ENCODE measurements at regions not wholly inside any gene's neighbourhood (a gene's known extent, or its start where the extent isn't known, plus 50 kb on each side); places are given as distances from the start of the nearest gene placed in this dataset.
"Not testable (repeated sequence)": the region's sequence is repeated elsewhere in the genome, so short reads cannot be mapped to it uniquely, and the experiment has no call there.

DNA sequence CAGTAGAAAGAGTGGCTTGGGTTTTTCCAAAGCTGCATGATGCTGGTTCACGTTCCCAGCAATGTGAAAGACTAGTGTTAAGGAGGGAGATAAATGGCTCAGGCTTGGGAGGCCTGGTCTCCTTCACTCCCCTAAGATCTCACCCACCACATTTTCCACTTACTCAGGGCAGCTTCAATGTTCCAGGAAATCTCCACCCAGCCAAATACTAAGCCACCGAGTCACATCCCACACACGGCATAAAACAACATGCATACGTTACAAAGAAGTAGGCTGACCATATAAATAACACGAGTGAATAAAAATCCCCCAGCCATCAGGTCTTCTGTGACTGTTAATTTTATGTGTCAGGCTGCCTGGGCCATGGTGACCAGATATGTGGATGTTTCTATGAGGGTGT is 303.5 kb downstream of the SFMBT2 start:
- TF ChIP-seq, protein P1, sequence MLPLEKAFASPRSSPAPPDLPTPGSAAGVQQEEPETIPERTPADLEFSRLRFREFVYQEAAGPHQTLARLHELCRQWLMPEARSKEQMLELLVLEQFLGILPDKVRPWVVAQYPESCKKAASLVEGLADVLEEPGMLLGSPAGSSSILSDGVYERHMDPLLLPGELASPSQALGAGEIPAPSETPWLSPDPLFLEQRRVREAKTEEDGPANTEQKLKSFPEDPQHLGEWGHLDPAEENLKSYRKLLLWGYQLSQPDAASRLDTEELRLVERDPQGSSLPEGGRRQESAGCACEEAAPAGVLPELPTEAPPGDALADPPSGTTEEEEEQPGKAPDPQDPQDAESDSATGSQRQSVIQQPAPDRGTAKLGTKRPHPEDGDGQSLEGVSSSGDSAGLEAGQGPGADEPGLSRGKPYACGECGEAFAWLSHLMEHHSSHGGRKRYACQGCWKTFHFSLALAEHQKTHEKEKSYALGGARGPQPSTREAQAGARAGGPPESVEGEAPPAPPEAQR (CRISPR knock-in tag; IDR thresholded peaks at IDR 0.05) = no peak
- TF ChIP-seq JUN (CRISPR knock-in tag; IDR thresholded peaks at IDR 0.05) (no peak), FOXP4 (CRISPR knock-in tag; IDR thresholded peaks at IDR 0.05) (no peak), KAT7 (CRISPR knock-in tag; IDR thresholded peaks at IDR 0.05; ENCODE audit: borderline replicate concordance) (no peak), JAZF1 (CRISPR knock-in tag; IDR thresholded peaks at IDR 0.05) (no peak), GRHL2 (CRISPR knock-in tag; IDR thresholded peaks at IDR 0.05; ENCODE audit: insufficient replicate concordance, severe bottlenecking) (no peak), ZNF121 (CRISPR knock-in tag; IDR thresholded peaks at IDR 0.05) (no peak), AR (CRISPR knock-in tag; IDR thresholded peaks at IDR 0.05) (no peak), SMAD3 (CRISPR knock-in tag; IDR thresholded peaks at IDR 0.05; ENCODE audit: borderline replicate concordance) (no peak), OVOL2 (CRISPR knock-in tag; IDR thresholded peaks at IDR 0.05; ENCODE audit: borderline replicate concordance) (no peak), NFATC4 (CRISPR knock-in tag; IDR thresholded peaks at IDR 0.05) (no peak), ATF2 (CRISPR knock-in tag; IDR thresholded peaks at IDR 0.05; ENCODE audit: borderline replicate concordance, low read depth) (no peak), NR1H2 (CRISPR knock-in tag; IDR thresholded peaks at IDR 0.05) (no peak)
- Mint-ChIP-seq H3K36me3 (peaks cover 7% of the 10 kb centered on the region), H3K9me3 (peaks cover 36% of the 10 kb centered on the region), H3K4me3 (no peak overlapping the region), H3K27ac (no peak overlapping the region), H3K27me3 (ENCODE audit: low read depth) (no peaks in the 10 kb centered on the region), H3K4me1 (no peaks in the 10 kb centered on the region)
- POLR2A ChIA-PET = no interaction called here
- no peak for DNase-seq (ENCODE audit: low spot score)
- ATAC-seq = no peak
- CTCF ChIA-PET = interaction anchor here (1.5 kb wide), 1 partner anchor 14 kb away, joined by 5 read pairs; no protein-coding TSS in a partner anchor

- CTCF ChIA-PET; DNase-seq (ENCODE audit: low spot score); H3K27me3 Mint-ChIP-seq (ENCODE audit: low read depth); H3K27ac Mint-ChIP-seq; H3K4me3 Mint-ChIP-seq; ATAC-seq; POLR2A ChIA-PET; H3K36me3 Mint-ChIP-seq; H3K4me1 Mint-ChIP-seq: not testable (repeated sequence)
- H3K9me3 Mint-ChIP-seq = peaks cover 26% of the 10 kb centered on the region
These were observed 306.5 kb downstream of the SFMBT2 start for GRCh38 chr10:7104379-7104778.

DNA sequence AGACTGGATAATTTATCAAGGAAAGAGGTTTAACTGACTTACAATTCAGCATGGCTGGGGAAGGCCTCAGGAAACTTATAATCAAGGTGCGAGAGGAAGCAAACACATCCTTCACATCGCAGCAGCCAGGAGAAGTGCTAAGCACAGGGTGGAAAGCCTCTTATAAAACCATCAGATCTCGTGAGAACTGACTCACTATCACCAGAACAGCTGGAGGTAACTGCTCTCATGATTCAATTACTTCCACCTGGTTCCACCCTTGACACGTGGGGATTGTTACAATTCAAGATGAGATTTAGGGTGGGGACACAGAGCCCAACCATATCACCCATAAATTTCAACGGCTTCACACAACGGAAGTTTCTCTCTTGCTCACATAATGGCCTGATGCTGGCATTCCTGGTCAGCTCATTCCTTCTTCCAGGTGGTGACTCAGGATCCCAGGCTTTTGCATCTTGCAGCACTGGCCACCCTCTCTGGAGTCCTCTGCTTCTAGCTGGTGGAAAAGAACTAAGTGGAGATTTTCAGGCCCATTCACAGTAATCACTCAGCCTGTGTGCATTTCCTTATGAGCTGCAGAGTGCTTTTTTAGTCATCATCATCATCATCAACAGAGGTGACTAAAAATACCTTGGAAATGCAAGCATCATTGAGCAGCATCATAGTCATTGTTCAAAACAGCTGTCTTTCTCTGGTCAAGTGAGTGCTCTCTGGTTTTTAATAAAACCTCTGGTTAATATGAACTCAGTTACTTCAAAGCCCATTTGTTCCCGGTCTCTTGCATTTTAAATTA is 308.1 kb downstream of the SFMBT2 start:
- Mint-ChIP-seq H3K9me3 (peaks cover 14% of the 10 kb centered on the region), H3K4me3 (no peak overlapping the region), H3K4me1 (no peaks in the 10 kb centered on the region), H3K27me3 (ENCODE audit: low read depth) (no peaks in the 10 kb centered on the region), H3K36me3 (peaks cover 4% of the 10 kb centered on the region; the same call in 1 of the 2 replicates), H3K27ac (no peak overlapping the region)
- ATAC-seq = no peak
- CTCF ChIA-PET = interaction anchor here (1.5 to 2.1 kb wide), 3 partner anchors 17 to 183 kb away, joined by 3 to 9 read pairs (median 7); no protein-coding TSS in a partner anchor
- DNase-seq (ENCODE audit: low spot score) = no peak
- POLR2A ChIA-PET = interaction anchor here (0.5 kb wide), 1 partner anchor 183 kb away, joined by 5 read pairs; no protein-coding TSS in a partner anchor
- no peak for TF ChIP-seq EMX1 (CRISPR knock-in tag; IDR thresholded peaks at IDR 0.05)
- TF ChIP-seq, protein P2, sequence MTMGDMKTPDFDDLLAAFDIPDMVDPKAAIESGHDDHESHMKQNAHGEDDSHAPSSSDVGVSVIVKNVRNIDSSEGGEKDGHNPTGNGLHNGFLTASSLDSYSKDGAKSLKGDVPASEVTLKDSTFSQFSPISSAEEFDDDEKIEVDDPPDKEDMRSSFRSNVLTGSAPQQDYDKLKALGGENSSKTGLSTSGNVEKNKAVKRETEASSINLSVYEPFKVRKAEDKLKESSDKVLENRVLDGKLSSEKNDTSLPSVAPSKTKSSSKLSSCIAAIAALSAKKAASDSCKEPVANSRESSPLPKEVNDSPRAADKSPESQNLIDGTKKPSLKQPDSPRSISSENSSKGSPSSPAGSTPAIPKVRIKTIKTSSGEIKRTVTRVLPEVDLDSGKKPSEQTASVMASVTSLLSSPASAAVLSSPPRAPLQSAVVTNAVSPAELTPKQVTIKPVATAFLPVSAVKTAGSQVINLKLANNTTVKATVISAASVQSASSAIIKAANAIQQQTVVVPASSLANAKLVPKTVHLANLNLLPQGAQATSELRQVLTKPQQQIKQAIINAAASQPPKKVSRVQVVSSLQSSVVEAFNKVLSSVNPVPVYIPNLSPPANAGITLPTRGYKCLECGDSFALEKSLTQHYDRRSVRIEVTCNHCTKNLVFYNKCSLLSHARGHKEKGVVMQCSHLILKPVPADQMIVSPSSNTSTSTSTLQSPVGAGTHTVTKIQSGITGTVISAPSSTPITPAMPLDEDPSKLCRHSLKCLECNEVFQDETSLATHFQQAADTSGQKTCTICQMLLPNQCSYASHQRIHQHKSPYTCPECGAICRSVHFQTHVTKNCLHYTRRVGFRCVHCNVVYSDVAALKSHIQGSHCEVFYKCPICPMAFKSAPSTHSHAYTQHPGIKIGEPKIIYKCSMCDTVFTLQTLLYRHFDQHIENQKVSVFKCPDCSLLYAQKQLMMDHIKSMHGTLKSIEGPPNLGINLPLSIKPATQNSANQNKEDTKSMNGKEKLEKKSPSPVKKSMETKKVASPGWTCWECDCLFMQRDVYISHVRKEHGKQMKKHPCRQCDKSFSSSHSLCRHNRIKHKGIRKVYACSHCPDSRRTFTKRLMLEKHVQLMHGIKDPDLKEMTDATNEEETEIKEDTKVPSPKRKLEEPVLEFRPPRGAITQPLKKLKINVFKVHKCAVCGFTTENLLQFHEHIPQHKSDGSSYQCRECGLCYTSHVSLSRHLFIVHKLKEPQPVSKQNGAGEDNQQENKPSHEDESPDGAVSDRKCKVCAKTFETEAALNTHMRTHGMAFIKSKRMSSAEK (CRISPR knock-in tag; IDR thresholded peaks at IDR 0.05; ENCODE audit: borderline replicate concordance) = no peak
- TF ChIP-seq, protein P3, sequence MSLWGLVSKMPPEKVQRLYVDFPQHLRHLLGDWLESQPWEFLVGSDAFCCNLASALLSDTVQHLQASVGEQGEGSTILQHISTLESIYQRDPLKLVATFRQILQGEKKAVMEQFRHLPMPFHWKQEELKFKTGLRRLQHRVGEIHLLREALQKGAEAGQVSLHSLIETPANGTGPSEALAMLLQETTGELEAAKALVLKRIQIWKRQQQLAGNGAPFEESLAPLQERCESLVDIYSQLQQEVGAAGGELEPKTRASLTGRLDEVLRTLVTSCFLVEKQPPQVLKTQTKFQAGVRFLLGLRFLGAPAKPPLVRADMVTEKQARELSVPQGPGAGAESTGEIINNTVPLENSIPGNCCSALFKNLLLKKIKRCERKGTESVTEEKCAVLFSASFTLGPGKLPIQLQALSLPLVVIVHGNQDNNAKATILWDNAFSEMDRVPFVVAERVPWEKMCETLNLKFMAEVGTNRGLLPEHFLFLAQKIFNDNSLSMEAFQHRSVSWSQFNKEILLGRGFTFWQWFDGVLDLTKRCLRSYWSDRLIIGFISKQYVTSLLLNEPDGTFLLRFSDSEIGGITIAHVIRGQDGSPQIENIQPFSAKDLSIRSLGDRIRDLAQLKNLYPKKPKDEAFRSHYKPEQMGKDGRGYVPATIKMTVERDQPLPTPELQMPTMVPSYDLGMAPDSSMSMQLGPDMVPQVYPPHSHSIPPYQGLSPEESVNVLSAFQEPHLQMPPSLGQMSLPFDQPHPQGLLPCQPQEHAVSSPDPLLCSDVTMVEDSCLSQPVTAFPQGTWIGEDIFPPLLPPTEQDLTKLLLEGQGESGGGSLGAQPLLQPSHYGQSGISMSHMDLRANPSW (CRISPR knock-in tag; conservative IDR thresholded peaks at IDR 0.05; ENCODE audit: low read depth) = no peak
